ENCODE measurements at regions not wholly inside any gene's neighbourhood (a gene's known extent, or its start where the extent isn't known, plus 50 kb on each side); places are given as distances from the start of the nearest gene placed in this dataset.
"Not testable (repeated sequence)": the region's sequence is repeated elsewhere in the genome, so short reads cannot be mapped to it uniquely, and the experiment has no call there.

DNA sequence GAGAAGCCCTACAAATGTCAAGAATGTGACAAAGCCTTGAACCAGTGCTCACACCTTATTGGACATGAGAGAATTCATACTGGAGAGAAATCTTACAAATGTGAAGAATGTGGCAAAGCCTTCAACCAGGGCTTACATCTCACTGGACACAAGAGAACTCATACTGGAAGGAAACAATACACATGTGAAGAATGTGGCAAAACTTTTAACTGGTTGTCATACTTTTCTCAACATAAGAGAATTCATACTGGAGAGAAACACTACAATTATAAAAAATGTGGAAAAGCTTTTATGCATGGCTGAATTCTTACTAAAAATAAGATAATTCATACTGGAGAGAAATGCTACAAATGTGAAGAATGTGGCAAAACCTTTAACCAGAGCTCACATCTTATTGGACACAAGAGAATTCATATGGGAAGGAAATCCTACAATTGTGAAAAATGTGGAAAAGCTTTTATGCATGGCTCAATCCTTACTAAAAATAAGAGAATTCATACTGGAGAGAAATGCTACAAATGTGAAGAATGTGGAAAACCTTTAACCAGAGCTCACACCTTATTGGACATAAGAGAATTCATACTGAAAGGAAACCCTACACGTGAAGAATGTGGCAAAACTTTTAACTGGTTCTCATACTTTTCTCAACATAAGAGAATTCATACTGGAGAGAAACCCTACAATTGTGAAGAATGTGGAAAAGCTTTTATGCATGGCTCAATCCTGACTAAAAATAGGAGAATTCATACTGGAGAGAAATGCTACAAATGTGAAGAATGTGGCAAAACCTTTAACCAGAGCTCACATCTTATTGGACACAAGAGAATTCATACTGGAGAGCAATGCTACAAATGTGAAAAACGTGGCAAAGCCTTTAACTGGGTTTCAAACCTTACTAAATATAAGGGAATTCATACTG lies 350.6 kb upstream of the NUPR2 start:
- not testable (repeated sequence) for DNase-seq

DNA sequence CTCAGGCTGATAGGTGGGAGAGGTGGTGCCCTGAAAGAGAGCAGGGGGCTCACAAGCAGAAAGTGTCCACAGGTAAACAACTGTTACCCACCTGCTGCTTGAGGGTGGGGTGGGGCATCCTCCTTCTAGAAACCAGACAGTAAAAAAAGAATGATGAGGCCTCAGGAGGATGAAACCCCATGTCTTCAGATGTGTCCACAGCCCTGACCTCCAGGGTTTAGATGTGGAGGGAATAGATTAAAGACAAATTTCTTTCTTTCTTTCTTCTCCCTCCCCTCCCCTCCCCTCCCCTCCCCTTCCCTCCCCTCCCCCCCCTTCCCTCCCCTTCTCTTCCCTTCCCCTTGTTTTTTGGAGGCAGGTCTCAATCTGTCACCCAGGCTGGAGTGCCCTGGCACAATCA lies 333.5 kb upstream of the NUPR2 start:
- no peak for DNase-seq

DNA sequence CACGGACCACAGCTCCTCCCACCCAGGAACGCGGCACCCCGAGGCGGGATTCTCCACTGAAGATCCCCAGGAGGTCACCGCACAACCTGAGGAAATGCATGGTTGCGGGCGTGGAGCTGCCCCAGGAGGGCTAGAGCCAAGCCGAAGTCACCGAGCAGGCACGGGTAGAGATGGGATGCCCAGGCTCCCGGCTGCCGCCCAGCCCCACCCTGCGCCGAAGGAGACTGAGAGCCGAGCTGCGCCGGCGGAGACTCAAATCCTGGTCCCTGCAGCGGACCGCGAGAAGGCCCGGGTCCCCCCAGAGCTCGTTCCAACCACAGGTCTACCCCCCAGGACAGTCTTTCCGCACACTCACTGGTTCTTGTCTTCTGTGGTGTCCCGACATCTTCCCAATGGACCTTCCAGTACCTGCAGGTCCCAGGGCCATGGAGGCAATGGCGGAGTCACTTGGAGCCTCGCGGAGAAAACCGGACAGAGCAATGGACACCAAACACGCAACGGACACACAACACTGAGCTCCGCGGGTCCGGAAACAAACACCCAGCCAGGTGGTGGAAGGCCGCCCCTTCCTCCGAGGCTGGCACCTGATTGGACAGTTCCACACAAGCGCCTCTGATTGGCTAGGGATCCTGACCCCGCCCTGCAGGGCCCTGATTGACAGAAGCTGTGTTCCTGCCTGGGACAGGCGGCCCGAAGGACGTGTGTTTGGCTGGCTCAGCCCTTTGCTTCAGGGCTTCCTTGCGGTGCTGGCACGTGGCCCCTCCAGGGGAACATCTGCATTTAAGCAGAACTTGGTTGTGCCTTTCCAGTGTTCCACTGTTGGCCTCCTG lies 331.9 kb upstream of the NUPR2 start:
- DNase-seq = no peak

DNA sequence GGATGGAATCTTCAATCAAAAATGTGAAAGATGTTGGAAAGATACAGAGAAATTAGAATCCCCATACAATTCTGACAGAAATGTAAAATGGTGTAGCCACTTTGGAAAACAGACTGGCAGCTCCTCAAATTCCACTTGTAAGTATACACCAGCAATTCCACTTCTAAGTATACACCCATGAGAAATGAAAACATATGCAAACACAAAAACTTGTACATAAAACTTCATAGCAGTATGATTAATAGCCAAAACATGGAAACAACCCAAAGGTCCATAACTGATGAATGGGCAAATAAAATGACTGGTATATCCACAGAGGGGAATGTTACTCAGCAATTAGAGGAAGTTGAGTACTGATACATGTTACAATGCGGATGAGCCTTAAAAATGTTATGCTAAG lies 304.3 kb upstream of the NUPR2 start:
- DNase-seq = not testable (repeated sequence)

DNA sequence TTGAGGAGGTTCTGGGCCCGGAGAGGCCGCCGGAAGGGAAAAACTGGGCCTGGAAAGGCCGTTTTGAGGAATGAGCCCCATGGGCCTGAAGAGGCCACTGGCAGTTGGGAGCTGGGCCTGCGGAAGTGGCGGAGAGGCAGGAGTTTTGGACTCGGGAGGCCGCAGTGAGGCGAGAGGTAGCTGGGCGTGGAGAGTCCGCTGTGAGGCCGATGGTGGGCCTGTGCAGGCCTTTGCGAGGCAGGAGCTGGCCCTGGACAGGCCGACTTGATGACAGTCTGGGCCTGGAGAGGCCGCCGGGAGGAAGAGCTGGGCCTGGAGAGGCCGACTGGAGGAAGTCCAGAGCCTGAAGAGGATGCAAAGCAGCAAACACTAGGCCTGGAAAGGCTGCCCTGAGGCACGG lies 259.0 kb upstream of the NUPR2 start:
- no peak for DNase-seq

DNA sequence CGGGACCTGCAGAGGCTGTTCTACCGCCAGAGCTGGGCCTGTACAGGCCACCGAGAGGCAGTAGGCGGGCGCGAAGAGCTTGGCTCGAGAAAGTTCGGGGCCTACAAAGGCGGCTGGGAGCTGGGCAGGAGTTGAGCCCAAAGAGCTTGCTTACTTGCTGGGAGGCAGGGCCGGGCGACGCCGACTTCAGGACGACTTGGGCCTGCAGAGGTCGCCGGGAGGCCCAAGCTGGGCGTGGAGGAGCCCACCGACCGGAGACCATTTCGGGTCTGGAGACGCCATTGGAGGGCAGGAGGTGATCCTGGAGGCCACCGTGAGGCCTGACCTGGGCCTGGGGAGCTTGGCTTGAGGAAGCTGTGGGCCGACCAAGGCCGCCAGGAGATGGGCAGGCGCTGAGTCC lies 258.4 kb upstream of the NUPR2 start:
- DNase-seq = not testable (repeated sequence)

DNA sequence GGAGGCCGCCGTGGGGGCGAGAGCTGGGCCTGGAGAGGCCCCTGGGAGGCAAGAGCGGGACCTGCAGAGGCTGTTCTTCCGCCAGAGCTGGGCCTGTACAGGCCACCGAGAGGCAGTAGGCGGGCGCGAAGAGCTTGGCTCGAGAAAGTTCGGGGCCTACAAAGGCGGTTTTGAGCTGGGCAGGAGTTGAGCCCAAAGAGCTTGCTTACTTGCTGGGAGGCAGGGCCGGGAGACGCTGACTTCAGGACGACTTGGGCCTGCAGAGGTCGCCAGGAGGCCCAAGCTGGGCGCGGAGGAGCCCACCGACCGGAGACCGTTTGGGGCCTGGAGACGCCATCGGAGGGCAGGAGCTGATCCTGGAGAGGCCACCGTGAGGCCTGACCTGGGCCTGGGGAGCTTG lies 257.1 kb upstream of the NUPR2 start:
- DNase-seq = peak; percentile 4

DNA sequence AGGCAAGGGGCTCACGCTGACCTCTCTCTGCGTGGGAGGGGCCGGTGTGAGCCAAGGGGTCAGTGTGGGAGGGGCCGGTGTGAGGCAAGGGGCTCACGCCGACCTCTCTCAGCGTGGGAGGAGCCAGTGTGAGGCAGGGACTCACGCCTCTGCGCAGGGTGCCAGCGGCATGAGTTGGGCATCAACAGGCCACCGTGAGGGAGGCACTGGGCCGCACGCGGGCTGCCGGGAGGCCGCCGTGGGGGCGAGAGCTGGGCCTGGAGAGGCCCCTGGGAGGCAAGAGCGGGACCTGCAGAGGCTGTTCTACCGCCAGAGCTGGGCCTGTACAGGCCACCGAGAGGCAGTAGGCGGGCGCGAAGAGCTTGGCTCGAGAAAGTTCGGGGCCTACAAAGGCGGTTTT lies 255.6 kb upstream of the NUPR2 start:
- DNase-seq = not testable (repeated sequence)

DNA sequence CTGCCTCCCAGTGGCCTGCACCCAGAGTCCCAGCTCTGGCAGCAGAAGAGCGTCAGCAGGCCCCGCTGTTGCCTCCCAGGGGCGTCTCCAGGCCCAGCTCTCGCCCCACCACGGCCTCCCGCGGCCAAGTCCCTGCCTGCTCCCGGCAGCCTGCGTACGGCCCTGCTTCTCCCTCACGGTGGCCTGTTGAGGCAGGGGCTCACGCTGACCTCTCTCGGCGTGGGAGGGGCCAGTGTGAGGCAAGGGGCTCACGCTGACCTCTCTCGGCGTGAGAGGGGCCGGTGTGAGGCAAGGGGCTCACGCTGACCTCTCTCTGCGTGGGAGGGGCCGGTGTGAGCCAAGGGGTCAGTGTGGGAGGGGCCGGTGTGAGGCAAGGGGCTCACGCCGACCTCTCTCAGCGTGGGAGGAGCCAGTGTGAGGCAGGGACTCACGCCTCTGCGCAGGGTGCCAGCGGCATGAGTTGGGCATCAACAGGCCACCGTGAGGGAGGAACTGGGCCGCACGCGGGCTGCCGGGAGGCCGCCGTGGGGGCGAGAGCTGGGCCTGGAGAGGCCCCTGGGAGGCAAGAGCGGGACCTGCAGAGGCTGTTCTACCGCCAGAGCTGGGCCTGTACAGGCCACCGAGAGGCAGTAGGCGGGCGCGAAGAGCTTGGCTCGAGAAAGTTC lies 254.1 kb upstream of the NUPR2 start:
- DNase-seq = not testable (repeated sequence)

DNA sequence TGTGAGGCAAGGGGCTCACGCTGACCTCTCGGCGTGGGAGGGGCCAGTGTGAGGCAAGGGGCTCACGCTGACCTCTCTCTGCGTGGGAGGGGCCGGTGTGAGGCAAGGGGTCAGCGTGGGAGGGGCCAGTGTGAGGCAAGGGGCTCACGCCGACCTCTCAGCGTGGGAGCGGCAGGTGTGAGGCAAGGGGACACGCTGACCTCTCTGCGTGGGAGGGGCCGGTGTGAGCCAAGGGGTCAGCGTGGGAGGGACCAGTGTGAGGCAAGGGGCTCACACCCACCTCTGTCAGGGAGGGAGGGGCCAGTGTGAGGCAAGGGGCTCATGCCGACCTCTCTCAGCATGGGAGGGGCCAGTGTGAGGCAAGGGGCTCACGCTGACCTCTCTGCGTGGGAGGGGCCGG lies 251.7 kb upstream of the NUPR2 start:
- not testable (repeated sequence) for DNase-seq

DNA sequence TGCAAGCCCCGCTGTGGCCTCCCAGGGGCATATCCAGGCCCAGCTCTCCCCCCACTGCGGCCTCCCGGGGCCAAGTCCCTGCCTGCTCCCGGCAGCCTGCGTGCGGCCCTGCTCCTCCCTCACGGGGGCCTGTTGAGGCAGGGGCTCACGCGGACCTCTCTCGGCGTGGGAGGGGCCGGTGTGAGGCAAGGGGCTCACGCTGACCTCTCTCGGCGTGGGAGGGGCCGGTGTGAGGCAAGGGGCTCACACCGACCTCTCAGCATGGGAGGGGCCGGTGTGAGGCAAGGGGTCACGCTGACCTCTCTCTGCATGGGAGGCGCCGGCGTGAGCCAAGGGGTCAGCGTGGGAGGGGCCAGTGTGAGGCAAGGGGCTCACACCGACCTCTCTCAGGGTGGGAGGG lies 251.2 kb upstream of the NUPR2 start:
- DNase-seq = not testable (repeated sequence)

DNA sequence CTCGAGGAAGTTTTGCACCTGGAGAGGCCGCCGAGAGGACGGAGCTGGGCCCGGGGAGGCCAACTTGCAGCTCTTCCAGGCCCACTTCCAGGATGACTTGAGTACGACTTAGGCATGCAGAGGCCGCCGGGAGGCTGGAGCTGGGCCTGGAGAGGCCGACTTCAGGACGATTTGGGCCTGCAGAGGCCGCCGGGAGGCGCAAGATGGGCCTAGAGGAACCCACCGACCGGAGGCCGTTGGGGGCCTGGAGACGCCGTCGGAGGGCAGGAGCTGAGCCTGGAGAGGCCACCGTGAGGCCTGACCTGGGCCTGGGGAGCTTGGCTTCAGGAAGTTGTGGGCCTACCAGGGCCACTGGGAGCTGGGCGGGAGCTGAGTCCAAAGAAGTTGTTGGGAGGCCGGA lies 250.5 kb upstream of the NUPR2 start:
- DNase-seq = not testable (repeated sequence)

DNA sequence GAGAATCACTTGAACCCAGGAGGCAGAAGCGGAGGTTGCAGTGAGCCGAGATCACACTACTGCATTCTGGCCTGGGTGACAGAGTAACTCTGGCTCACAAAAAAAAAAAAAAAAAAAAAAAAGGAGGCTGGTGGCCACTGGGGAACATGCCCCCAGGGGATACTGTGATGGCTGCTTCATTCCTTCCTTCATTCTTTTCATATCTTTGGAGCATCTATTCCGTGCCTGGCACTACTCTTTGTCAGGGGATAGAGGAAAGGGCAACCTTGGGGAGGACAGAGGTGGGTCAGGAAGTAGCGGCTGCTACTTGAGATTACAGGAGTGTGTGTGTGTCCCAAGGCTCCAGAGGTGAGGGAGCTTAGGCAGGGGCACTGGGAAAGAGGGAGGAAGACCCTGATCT lies 236.4 kb upstream of the NUPR2 start:
- not testable (repeated sequence) for DNase-seq

DNA sequence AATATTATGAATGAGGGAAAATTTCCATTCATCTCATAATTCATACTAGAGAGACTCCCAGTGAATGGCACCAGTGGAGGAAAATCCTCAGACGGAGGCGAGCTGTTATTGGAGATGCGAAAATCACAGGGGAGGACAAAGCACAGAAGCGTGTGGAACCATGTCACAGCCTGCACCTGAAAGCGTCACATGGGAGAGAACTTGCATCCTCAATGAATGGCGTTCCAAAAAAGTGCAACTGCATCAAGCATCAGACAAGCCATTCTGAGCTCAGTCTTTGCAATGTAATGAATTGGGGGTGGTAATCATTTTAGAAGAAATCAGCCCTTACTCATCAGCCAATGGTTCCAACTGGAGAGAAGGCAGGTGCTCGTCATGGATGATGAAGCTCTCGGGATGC lies 235.0 kb upstream of the NUPR2 start:
- not testable (repeated sequence) for DNase-seq

DNA sequence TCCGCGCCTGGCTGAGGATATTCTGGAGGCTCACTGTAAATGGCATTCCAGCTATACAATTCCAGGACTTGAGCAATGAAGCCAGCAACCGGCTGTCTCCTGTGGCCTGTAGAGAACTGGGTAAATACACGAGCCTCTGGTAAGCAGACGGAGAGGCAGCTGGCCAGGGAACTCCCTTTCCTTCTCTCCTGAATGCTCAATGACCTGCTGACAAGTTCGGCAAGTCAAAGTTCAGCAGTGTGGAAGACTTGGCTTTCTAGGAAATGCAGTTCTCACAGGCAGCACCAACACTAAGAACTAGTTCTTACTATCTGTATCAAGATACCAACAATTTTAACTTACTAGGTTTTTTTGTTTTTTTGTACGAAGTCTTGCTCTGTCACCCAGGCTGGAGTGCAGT lies 232.1 kb upstream of the NUPR2 start:
- DNase-seq = not testable (repeated sequence)

DNA sequence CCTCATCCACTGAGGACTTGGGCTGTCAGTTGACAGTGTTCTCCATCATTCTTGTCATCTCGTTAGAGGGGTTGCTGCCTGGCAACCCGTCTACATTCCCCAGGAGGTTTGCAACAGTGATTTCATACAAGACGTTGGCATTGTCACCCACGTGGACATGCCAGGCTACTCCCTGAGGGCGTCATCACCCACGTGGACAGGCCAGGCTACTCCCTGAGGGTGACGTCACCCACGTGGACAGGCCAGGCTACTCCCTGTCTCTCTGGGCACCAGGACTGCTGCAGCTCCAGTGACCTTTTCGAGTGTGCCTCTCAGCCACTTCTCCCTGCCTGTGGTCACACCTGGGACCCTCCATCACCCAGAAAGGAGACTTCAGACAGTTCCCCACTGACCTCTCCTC lies 212.1 kb upstream of the NUPR2 start:
- not testable (repeated sequence) for DNase-seq

DNA sequence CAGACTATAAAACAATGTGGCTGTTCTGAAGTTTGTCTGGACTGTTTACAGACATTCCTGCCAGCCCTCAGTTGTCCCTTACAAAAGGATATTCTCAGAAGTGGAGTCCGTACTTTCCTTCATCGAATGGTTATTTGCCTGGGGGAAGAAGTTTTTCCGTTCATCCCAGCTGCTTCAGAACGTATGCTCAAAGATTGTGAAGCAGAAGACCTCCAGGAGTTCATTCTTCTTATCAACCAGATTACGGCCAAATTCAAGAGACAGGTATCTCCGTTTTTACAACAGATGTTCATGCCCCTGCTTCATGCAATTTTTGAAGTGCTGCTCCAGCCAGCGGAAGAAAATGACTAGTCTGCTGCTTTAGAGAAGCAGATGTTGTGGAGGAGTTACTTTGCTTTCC lies 174.3 kb upstream of the NUPR2 start:
- DNase-seq = no peak

DNA sequence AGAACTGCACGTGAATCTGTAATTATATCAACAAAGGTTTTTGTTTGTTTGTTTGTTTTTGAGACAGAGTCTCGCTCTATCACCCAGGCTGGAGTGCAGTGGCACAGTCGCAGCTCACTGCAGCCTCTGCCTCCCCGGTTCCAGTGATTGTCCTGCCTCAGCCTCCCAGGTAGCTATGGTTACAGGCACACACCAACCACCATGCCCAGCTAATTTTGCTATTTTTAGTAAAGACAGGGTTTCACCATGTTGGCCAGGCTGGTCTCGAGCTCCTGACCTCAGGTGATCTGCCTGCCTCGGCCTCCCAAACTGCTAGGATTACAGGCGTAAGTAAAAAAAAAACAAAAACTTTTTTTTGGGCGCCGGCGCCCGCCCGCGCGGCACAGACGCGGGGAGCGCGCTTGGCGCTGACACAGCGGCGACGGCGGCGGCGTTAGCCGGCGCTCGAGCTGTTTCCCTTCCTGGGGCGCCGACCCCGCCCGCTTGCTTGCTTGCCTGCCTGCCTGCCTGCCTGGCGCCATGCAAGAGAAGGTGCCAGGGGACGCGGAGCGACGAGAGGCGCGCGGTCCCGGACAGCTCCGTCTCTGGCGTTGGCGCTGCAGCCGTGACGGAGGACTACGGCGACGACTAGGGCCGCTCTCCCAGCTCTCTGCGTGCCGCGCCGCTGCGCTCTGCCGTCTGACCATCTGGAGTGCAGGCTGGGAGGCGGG lies 171.4 kb upstream of the NUPR2 start:
- DNase-seq = peak; percentile 25

DNA sequence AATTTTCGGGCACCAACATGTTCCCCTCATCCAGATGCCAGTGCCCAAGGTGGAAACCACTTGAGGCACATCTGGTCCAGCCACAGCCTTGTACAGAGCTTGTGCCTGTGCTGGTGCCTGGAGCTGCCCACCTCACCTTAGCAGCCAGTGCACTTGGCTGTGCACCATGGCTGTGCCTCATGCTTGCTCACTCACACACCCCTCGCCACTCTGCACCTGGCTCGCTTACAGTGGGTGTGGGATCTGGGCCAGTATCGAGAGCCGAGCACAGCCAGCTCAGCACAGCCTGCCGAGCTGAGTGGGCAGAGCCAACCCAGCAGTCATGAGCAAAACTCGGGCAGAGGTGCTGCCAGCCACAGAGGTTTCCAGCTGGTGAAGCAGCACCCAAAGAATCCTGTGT lies 139.9 kb upstream of the NUPR2 start:
- DNase-seq = no peak

DNA sequence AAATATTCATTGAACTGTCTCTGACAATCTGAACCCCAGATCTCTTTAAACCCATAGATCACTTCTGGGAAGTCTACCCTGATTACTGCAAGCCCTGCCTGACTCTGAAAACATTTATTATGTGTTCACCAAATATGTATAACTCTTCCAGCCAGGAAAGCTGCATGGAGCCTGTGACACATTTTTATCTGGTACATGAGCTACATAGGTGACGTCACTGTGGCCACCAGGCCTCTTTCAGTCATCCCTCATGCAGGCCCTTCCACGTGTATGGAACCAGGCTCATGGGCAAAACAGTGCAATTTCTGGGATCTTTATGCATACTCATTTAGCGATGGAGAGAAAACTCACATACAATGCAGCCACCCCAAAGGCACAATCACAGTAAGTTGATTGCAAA lies 133.9 kb upstream of the NUPR2 start:
- DNase-seq = no peak

DNA sequence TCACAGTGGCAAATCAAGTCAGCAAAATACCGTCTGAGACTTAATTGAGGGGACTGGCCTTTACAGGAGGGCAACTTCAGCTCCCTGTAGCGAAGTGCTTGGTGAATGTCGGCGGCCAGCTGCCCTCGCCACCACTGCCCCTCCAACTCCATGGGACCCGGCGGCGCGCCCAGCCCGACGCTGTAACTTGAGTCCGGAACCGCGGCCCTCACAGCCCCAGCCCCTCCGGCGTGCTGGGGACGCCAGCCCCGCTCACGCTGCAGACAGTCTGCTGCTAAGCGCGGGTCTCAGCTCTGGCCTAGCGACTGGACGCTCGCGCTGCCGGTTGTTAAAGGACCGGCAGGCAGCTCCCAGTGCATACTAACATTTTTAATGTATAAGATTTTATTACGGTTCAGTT lies 113.4 kb upstream of the NUPR2 start:
- DNase-seq = peak; percentile 35

DNA sequence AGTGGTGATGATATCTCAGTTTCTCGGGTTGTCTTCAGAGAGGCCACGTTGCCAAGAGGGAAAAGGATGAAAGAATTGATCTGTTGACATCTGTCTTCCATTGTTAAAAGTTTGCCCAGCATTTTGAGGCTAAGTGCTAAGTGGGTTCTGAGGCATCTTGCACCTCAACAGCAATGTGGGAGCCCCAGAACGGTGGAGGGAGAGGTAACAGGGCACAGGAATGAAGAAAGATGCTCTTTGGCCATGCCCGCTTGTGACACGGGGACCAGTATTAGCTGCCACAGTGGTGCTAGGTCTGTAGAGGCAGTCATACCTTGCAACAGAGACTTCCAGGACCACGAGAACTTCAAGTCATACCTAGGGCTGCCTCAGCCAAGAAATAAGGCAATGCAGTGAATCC lies 106.6 kb upstream of the NUPR2 start:
- no peak for DNase-seq

All from tongue (tissue), 1 donor.